IPS-15b (cell line): ENCODE measurements at regions not wholly inside any gene's neighbourhood (a gene's known extent, or its start where the extent isn't known, plus 50 kb on each side); places are given as distances from the start of the nearest gene placed in this dataset.

Experiments
- H3K27me3 ChIP-seq: one replicate; pipeline ENCODE4 v1.6.1; 2013; ENCODE audit warnings: low read length; ENCODE audit not compliant: control insufficient read depth, insufficient read depth
- H3K36me3 ChIP-seq: one replicate; pipeline ENCODE4 v1.6.1; 2013; ENCODE audit warnings: low read length; ENCODE audit not compliant: control insufficient read depth, insufficient read depth
- H3K4me1 ChIP-seq: one replicate; pipeline ENCODE4 v1.6.1; 2013; ENCODE audit warnings: mild to moderate bottlenecking, low read length; ENCODE audit not compliant: control insufficient read depth, insufficient read depth
- H3K4me3 ChIP-seq: one replicate; pipeline ENCODE4 v1.5.1; 2013; ENCODE audit warnings: low read depth, low read length
- H3K9ac ChIP-seq: one replicate; pipeline ENCODE4 v1.6.1; 2013; ENCODE audit warnings: low read depth, mild to moderate bottlenecking, low read length
- H3K9me3 ChIP-seq: one replicate; pipeline ENCODE4 v1.6.1; 2013; ENCODE audit warnings: mild to moderate bottlenecking, low read length; ENCODE audit not compliant: control insufficient read depth, insufficient read depth

DNA sequence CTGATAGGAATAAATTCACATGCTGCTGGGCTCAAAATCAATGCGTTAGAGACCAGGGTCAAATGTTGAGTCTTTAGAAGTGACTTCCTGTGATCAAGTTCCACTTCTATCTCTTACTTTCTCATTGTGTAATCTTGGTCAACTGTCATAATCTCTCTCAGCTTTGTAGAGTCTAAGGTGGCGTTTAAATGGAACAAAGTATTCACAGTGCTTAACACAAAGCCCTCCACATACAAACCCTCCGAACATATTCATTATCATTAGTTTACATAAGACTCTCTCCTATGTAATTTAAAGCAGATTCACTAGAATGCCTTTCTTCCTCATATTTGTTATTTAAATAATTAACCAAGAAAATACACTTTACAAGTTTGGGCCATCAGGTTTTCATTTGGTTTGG lies 1044.1 kb downstream of the EFNB2 start:
- H3K36me3 ChIP-seq, result no peaks in the 10 kb centered on the region
- H3K4me3 ChIP-seq, result no peak overlapping the region
- no peaks in the 10 kb centered on the region for H3K27me3 ChIP-seq
- no peak overlapping the region for H3K9ac ChIP-seq
- H3K9me3 ChIP-seq, result no peaks in the 10 kb centered on the region
- peaks cover 10% of the 10 kb centered on the region for H3K4me1 ChIP-seq

DNA sequence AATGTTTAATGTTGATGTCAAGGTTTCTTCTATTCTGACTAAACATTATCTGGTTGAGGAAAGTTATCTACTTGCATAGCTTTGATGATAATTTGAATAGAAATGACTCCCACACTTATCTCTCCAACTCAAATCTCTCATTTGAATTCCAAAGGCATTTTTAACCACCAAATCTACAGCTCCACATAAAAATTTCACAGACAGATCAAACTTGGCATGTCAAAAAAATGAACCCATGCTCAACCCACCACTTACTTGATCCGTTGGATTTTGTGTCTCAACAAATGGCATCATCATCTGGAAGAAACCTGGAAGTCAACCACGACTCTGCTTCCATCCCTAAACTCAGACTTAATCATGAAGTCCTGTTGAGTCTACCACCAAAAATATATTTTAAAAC lies 1050.4 kb downstream of the EFNB2 start:
- Histone ChIP-seq H3K4me1 (no peaks in the 10 kb centered on the region), H3K9ac (no peak overlapping the region), H3K9me3 (no peaks in the 10 kb centered on the region), H3K4me3 (no peak overlapping the region), H3K27me3 (no peaks in the 10 kb centered on the region), H3K36me3 (no peaks in the 10 kb centered on the region)

DNA sequence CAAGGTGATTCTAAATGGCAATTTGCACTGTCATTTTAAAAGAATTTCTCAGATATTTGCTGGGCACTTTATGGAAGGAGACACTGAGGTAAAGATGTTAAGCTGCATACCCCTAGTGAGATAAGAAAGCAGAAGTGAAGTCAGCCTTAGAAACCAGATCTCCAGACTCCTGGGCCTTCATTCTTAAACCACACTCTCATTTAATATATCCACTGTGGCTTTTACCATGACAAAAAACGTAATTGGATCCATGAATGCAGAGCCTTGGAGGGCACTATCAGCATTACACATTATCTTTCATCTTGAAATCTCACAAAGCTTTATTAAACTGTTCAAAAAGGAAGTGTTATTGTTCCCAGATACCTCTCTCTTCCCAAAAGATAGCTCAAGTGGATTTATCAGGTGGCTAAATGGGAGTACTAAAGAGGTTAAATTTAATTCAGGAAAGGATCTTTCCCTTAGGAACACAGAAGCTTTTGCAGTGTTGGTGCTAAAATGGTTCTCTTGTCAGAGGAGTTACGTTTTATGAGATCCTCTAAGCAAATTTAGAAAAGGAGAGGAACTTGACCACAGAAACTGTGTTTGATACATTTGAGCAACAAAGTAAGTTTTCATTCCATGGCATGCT lies 1060.4 kb downstream of the EFNB2 start:
- H3K4me1 ChIP-seq, result peaks cover 7% of the 10 kb centered on the region
- no peaks in the 10 kb centered on the region for H3K27me3 ChIP-seq
- H3K36me3 ChIP-seq, result no peaks in the 10 kb centered on the region
- no peak overlapping the region for H3K9ac ChIP-seq
- H3K4me3 ChIP-seq, result no peak overlapping the region
- no peaks in the 10 kb centered on the region for H3K9me3 ChIP-seq

DNA sequence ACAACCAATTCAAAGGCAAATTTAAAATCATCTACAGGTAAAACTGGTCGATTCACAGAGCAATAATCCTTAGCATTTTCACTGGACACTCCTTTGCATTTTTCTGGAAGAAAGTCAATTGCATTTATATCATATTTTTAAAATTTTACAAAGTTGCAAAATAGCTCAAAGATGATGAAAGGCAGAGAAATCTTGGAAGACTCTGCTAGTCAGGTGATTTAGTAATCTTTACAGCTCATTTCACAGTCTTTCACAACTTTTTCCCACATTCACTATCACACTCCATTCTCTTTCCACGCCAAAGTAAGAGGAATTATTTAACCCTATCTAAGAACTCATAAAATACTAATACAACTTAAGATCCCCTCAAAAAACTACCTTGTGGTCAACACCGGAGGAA lies 1063.8 kb downstream of the EFNB2 start:
- H3K4me3 ChIP-seq, result no peak overlapping the region
- H3K27me3 ChIP-seq, result no peaks in the 10 kb centered on the region
- no peak overlapping the region for H3K9ac ChIP-seq
- no peaks in the 10 kb centered on the region for H3K36me3 ChIP-seq
- peaks cover 7% of the 10 kb centered on the region for H3K4me1 ChIP-seq
- H3K9me3 ChIP-seq, result no peaks in the 10 kb centered on the region

DNA sequence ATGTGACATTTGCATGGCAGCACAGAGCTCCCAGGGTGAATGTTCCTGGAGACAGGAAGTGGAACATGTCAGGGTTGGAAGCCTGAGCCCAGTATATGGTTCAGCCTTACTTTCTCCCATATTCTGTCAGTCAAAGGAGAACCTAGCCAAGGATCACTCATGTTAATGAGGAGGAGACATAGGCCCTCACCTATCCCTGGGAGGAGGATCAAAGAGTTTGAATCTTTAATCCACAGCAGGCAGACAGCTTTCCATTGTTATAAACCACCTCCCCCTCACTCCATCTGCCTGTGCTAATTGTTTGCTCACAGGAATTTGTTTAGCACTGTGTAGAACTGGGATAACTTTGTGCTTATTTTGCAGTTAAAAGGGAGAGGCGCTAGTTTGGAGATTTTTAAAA lies 1069.1 kb downstream of the EFNB2 start:
- Histone ChIP-seq H3K36me3 (no peaks in the 10 kb centered on the region), H3K4me3 (no peak overlapping the region), H3K9me3 (no peaks in the 10 kb centered on the region), H3K27me3 (no peaks in the 10 kb centered on the region), H3K9ac (no peak overlapping the region), H3K4me1 (peaks cover 4% of the 10 kb centered on the region)

DNA sequence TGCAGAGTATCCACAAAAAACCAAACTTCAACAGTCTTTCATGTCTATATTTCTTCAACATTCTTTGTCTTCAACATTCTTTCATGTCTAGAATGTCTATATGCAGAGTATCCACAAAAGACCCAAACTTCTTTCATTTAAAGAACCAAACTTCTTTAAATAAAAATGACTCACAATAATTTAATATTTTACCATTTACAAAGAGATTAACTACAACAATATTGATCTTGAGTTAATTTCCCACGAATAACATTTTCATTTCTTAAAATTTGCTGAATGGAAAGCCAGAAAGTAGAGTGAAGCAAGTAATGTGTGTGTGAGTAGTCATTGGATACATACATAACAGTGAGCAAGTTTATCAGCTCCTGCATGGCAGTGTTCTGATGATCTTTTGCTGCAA lies 1069.7 kb downstream of the EFNB2 start, which contains the start of gene DAOA:
DAOA (plus strand) TSS at position 301 of the 400 bp plus-strand sequence.
- no peaks in the 10 kb centered on the region for H3K27me3 ChIP-seq
- H3K4me3 ChIP-seq, result no peak within 1 kb of the TSS

DNA sequence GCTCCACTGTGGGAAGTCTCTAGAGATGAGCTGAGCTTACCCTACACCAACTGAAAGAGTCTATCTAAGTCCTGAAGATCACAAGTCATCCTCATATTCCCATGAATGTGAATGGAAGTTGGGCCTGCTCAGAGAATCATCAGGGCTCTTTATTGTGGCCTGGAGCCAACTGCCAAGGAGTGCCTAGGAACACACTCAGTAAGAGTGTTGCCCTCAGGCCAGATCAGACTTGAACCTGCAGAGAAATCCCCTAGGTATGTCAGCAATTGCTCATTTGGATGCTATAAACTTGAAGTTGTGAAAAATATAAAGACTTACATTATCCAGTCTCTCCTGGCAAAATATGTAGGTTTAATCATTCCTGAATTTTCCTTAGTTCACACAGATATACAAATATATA lies 1070.2 kb downstream of the EFNB2 start:
- Histone ChIP-seq H3K9ac (no peak overlapping the region), H3K4me1 (peaks cover 4% of the 10 kb centered on the region)

More for the DNA sequence above, 1069.7 kb downstream of the EFNB2 start, which contains the start of gene DAOA:
- H3K36me3 ChIP-seq, result no peaks in the 10 kb centered on the region
- no peak within 1 kb of the TSS for H3K9ac ChIP-seq
- H3K4me1 ChIP-seq, result peaks cover 4% of the 10 kb centered on the region
- no peaks in the 10 kb centered on the region for H3K9me3 ChIP-seq

DNA sequence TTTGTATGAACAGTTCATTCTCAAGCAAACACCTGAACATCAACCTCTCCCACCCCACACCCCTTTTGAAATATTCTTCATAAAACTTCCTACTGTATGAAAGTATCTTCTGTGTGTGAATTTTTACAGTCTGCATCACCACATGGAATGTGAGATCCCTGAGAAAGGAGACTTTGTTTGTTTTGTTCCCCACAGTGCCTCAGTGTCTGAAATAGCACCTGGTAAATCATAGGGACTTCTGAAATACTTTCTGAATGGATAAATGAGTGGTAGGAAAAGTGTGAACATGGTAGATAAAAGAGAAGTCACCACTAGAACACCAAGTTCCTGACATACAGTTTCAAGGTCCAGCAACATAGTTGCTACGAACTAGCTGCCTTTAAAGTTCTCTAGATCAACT lies 1071.2 kb downstream of the EFNB2 start:
- Histone ChIP-seq H3K9ac (no peak overlapping the region), H3K27me3 (no peaks in the 10 kb centered on the region), H3K9me3 (no peaks in the 10 kb centered on the region), H3K4me3 (no peak overlapping the region), H3K36me3 (no peaks in the 10 kb centered on the region), H3K4me1 (peaks cover 4% of the 10 kb centered on the region)

More for the DNA sequence above, 1070.2 kb downstream of the EFNB2 start:
- Histone ChIP-seq H3K9me3 (no peaks in the 10 kb centered on the region), H3K36me3 (no peaks in the 10 kb centered on the region), H3K27me3 (no peaks in the 10 kb centered on the region), H3K4me3 (no peak overlapping the region)

DNA sequence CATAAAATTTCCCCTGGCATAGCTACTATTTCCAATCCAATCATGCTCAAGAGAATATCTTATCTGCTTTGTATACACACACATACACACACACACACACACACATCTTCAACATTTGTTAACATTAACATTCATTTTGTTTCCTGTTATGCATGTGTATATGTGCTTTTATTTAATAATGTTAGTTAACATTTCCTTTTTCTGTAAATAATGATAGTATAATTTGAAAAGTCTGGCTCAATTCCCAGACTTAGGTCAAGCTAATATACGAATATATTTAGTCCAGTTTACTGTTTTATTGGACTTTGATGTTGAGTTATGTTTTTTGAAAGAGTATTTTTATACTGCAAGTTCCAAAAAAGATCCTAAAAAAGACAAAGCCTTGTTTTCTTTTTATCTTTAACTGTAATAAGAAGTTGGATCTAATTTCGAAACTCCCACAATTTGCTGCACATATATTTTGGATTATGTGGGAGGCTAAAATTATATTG lies 1072.4 kb downstream of the EFNB2 start:
- peaks cover 4% of the 10 kb centered on the region for H3K4me1 ChIP-seq
- no peaks in the 10 kb centered on the region for H3K27me3 ChIP-seq
- no peak overlapping the region for H3K4me3 ChIP-seq
- H3K36me3 ChIP-seq, result no peaks in the 10 kb centered on the region
- no peaks in the 10 kb centered on the region for H3K9me3 ChIP-seq
- no peak overlapping the region for H3K9ac ChIP-seq

DNA sequence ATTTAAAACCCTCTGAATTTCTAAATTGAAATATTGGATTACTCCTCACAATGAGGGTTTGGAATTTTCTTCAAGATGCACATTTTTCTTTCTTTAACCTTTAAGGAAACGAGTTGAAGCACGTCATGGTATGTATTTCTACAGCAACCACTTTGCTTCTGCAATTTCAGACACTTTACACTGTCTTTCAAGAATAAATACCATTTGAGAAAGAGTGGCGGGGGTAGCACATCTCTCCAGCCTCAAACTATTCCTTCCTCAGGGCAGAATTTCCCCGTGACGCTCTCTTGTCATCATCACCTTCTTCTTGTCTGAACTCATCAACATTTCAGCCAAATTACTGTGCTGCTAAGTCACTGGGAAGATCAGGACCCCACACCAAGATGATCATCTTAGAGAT lies 1073.4 kb downstream of the EFNB2 start:
- Histone ChIP-seq H3K4me1 (peaks cover 4% of the 10 kb centered on the region), H3K9ac (no peak overlapping the region), H3K36me3 (no peaks in the 10 kb centered on the region), H3K4me3 (no peak overlapping the region), H3K9me3 (no peaks in the 10 kb centered on the region), H3K27me3 (no peaks in the 10 kb centered on the region)

DNA sequence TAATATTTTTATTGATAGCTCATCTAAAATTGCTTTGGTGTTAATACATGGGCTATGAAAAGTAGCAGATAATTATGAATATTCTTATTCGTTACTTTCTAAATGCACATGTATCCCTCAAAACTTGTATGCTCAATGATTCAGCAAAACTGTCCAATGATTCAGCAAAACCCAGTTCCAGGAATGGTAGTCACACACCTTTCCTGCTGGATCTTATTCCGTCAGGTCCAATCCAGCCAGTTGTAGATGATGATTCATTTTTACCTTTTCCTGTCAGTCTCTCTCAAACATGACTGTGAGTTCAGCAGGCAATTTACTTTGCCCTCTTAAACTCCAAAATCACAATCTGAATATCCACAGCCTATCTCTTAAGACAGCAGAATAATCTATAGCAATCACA lies 1082.6 kb downstream of the EFNB2 start:
- H3K36me3 ChIP-seq, result no peaks in the 10 kb centered on the region
- no peaks in the 10 kb centered on the region for H3K4me1 ChIP-seq
- H3K27me3 ChIP-seq, result no peaks in the 10 kb centered on the region
- H3K4me3 ChIP-seq, result no peak overlapping the region
- H3K9ac ChIP-seq, result no peak overlapping the region
- no peaks in the 10 kb centered on the region for H3K9me3 ChIP-seq

DNA sequence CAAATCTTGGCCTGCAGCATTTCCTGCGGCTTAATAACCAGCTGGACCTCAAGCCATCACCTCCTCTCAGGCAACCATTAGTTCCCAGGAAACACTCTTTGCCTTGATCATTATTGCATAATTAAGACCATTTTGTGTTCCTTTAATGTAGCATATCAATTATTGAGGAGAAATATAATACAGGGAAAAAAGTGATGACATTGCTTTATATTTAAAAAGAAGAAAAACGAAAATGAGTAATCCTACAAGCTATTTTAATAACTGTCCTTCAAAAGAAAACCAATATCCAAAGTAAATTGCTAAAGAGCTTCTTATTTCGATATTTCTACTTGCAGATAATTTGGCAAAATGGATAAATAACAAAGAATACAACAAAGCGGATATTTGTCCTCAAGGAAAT lies 1084.7 kb downstream of the EFNB2 start:
- no peak overlapping the region for H3K9ac ChIP-seq
- H3K27me3 ChIP-seq, result no peaks in the 10 kb centered on the region
- H3K4me1 ChIP-seq, result no peaks in the 10 kb centered on the region
- no peak overlapping the region for H3K4me3 ChIP-seq
- H3K9me3 ChIP-seq, result no peaks in the 10 kb centered on the region
- no peaks in the 10 kb centered on the region for H3K36me3 ChIP-seq
